Karpas-422 (cell line): ENCODE measurements at regions not wholly inside any gene's neighbourhood (a gene's known extent, or its start where the extent isn't known, plus 50 kb on each side); places are given as distances from the start of the nearest gene placed in this dataset.
"Not testable (repeated sequence)": the region's sequence is repeated elsewhere in the genome, so short reads cannot be mapped to it uniquely, and the experiment has no call there.

Experiments used
- DNase-seq: peaks from one replicate; pipeline ENCODE4 v3.0.0-alpha.2; 2015
- H2AFZ ChIP-seq: fragments of 200-600 bp; sonication (generic); 2 replicates; pipeline ENCODE4 v1.6.1; 2014; ENCODE audit warnings: antibody characterized with exemption, low read length, mixed read lengths
- H3K27ac ChIP-seq: fragments of 200-600 bp; sonication (generic); 2 replicates; pipeline ENCODE4 v1.5.1; 2014; ENCODE audit warnings: mild to moderate bottlenecking, low read length, moderate library complexity
- H3K27me3 ChIP-seq: fragments of 200-600 bp; sonication (generic); 2 replicates; pipeline ENCODE4 v1.6.1; 2014; ENCODE audit warnings: low read length, mixed read lengths
- H3K36me3 ChIP-seq: fragments of 200-600 bp; sonication (generic); 2 replicates; pipeline ENCODE4 v1.6.1; 2014; ENCODE audit warnings: low read length, mixed read lengths; ENCODE audit not compliant: insufficient read depth
- H3K4me1 ChIP-seq: fragments of 200-600 bp; sonication (generic); 2 replicates; pipeline ENCODE4 v1.6.1; 2014; ENCODE audit warnings: mild to moderate bottlenecking, low read length, mixed read lengths
- H3K4me2 ChIP-seq: fragments of 200-600 bp; sonication (generic); 2 replicates; pipeline ENCODE4 v1.6.1; 2014; ENCODE audit warnings: low read length, low read depth, mild to moderate bottlenecking; ENCODE audit not compliant: poor library complexity, severe bottlenecking
- H3K4me3 ChIP-seq: fragments of 200-600 bp; sonication (generic); 2 replicates; pipeline ENCODE4 v1.5.1; 2014; ENCODE audit warnings: mild to moderate bottlenecking, antibody characterized with exemption, low read length, mixed read lengths
- H3K79me2 ChIP-seq: fragments of 200-600 bp; sonication (generic); 2 replicates; pipeline ENCODE4 v1.6.1; 2014; ENCODE audit warnings: mild to moderate bottlenecking, low read length, mixed read lengths
- H3K9ac ChIP-seq: fragments of 200-600 bp; sonication (generic); 2 replicates; pipeline ENCODE4 v1.6.0; 2014; ENCODE audit warnings: low read length
- H3K9me2 ChIP-seq: fragments of 200-600 bp; sonication (generic), shearing (Covaris generic); replicated peaks from 2 replicates; pipeline ENCODE4 v1.6.0; 2014; ENCODE audit warnings: mild to moderate bottlenecking, low read length, moderate library complexity; ENCODE audit not compliant: insufficient read depth
- H3K9me3 ChIP-seq: fragments of 300-700, 200-600 bp; sonication (generic); 2 replicates; pipeline ENCODE4 v1.6.1; 2014; ENCODE audit warnings: low read length, mixed read lengths
- H4K20me1 ChIP-seq: fragments of 200-600 bp; sonication (generic); 2 replicates; pipeline ENCODE4 v1.6.1; 2014; ENCODE audit warnings: mild to moderate bottlenecking, antibody characterized with exemption, low read length, low read depth; ENCODE audit not compliant: insufficient read depth

DNA sequence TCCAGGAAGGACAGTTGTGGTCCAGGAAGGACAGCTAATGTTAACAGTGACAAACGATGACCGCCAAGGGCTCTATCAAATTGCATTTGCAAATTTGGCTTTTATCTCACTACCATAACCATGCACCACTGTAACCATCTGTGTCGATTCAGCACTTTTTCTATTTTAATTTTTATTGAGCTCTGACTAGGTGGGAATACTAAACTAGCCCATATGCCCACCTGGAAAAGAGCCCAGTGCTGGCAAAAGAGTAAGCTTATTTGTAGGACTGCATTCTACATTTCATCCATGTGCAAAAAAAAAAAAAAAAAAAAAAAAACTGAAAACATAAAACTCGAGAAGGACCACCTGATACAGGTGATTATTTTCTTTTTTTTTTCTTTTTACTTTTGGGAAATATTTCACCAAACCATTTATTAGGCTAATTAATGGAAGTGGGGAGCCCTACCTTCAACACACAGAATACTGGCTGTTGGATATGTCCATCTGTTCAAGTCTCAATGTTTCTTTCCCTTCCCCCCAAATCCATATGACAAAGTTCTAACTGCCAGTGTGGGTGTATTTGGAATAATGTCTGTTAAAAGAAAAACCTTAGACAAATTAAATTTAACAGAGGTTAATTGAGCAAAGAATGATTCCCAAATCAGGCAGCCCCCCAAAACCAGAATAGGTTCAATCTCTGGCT is 99.5 kb upstream of the MXRA5 start:
- DNase-seq = no peak
- H3K4me1 ChIP-seq = no peaks in the 10 kb centered on the region
- no peaks in the 10 kb centered on the region for H3K9me2 ChIP-seq
- H3K9me3 ChIP-seq = no peaks in the 10 kb centered on the region
- H3K36me3 ChIP-seq = no peaks in the 10 kb centered on the region
- H4K20me1 ChIP-seq = no peaks in the 10 kb centered on the region
- H2AFZ ChIP-seq = no peak overlapping the region
- H3K27me3 ChIP-seq = no peaks in the 10 kb centered on the region
- H3K79me2 ChIP-seq = no peaks in the 10 kb centered on the region
- H3K27ac ChIP-seq = no peak overlapping the region
- H3K4me3 ChIP-seq = no peak overlapping the region
- no peak overlapping the region for H3K9ac ChIP-seq
- H3K4me2 ChIP-seq = no peak overlapping the region

DNA sequence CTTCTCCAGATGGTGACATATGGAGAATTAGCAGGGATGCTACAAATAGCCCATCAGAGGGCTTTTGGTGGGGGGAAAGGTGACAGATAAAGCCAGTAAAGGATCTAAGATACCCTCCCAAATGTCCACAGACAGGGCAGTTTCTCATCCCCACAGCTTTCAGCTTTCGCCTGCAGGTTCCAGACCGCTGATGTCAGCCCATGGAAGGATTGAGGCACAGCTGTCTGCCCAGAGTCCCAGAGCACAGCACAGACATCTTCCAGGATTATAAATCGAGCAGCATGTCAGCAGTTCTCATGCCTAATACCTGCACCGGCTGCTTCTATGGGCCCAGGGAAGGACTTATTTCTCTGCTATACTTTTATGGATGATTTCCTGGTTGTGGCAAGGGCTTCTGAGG is 96.7 kb upstream of the MXRA5 start:
- Histone ChIP-seq H3K9me2 (no peaks in the 10 kb centered on the region), H3K4me1 (no peaks in the 10 kb centered on the region), H3K4me3 (no peak overlapping the region), H3K9ac (no peak overlapping the region), H3K36me3 (no peaks in the 10 kb centered on the region), H3K79me2 (no peaks in the 10 kb centered on the region), H3K4me2 (no peak overlapping the region), H2AFZ (no peak overlapping the region), H3K9me3 (no peaks in the 10 kb centered on the region), H4K20me1 (no peaks in the 10 kb centered on the region), H3K27me3 (no peaks in the 10 kb centered on the region), H3K27ac (no peak overlapping the region)
- no peak for DNase-seq

DNA sequence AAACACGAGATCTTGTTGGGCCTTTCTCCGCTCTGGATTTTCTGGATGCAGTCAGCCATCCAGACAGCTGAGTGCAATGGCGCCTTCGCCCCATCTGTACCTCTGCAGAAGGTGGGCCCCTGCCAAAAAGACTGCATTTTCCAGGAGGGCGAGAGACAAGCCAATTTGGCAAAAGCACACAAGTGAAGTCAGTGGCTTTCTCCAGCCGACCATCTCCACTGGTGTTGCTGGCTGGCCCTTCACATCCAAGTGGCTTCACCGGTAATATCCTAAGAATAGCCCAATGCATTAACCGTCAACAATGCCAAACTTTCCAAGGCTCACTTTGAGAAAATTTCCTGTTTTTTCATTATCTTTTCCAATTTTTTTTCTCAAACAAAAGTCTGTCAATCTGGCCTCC is 96.2 kb upstream of the MXRA5 start:
- Histone ChIP-seq H3K27ac (no peak overlapping the region), H3K36me3 (no peaks in the 10 kb centered on the region), H3K9ac (no peak overlapping the region), H3K9me2 (no peaks in the 10 kb centered on the region), H4K20me1 (no peaks in the 10 kb centered on the region), H3K4me3 (no peak overlapping the region), H3K27me3 (no peaks in the 10 kb centered on the region), H3K79me2 (no peaks in the 10 kb centered on the region), H3K4me2 (no peak overlapping the region), H3K4me1 (no peaks in the 10 kb centered on the region), H3K9me3 (no peaks in the 10 kb centered on the region), H2AFZ (no peak overlapping the region)
- DNase-seq = no peak

DNA sequence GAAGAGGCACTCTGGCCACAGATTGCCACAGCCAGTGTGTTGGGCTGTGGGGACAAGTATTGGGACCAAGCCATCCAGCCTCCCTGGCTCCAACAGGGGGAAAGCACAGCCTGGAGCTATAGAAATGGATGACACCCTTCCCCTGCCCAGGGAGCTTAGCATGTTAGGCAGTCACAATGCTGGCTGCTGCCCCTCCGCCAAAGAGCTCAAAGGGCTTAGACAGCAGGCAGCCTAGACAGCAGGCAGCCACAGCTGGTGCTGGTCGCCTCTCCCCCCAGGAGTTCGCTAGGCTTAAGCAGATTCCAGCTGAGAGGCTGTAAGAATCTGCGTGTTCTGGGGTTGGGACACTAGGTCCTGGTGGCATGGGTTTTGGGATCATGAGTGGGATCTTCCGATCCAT is 94.5 kb upstream of the MXRA5 start:
- Histone ChIP-seq H3K9me3 (0 out of 2 replicates have a peak, but pooled peaks cover 4% of the 10 kb centered on the region), H3K4me1 (no peaks in the 10 kb centered on the region), H4K20me1 (no peaks in the 10 kb centered on the region), H3K27me3 (no peaks in the 10 kb centered on the region), H3K36me3 (no peaks in the 10 kb centered on the region), H2AFZ (no peak overlapping the region), H3K79me2 (no peaks in the 10 kb centered on the region), H3K9me2 (no peaks in the 10 kb centered on the region), H3K9ac (no peak overlapping the region), H3K4me3 (no peak overlapping the region), H3K27ac (no peak overlapping the region), H3K4me2 (no peak overlapping the region)
- DNase-seq = no peak

DNA sequence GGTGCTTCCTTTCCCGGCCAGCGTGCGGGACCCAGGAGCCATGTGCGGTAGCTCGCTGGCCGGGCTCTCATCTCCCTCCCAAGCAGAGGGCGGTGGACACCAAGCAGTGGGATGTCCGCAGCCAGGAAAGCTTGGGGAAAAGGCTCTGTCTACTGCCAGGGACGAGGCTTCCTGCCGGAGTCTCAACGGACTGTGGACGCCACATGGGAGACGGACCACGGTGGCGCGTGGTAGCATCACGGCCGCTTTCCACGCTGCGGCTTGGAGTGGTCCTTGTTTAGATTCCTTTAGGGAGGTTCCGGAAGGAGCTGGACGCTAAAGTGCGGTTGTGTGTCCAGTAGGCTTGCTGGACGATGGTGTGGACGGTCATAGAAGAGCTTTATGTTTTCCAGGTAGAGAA is 89.5 kb upstream of the MXRA5 start:
- H3K27me3 ChIP-seq, H3K9ac ChIP-seq, DNase-seq, H3K9me2 ChIP-seq, H3K36me3 ChIP-seq, H3K4me3 ChIP-seq, H3K27ac ChIP-seq, H2AFZ ChIP-seq, H3K79me2 ChIP-seq, H3K4me1 ChIP-seq, H3K4me2 ChIP-seq, H3K9me3 ChIP-seq, H4K20me1 ChIP-seq: not testable (repeated sequence)

DNA sequence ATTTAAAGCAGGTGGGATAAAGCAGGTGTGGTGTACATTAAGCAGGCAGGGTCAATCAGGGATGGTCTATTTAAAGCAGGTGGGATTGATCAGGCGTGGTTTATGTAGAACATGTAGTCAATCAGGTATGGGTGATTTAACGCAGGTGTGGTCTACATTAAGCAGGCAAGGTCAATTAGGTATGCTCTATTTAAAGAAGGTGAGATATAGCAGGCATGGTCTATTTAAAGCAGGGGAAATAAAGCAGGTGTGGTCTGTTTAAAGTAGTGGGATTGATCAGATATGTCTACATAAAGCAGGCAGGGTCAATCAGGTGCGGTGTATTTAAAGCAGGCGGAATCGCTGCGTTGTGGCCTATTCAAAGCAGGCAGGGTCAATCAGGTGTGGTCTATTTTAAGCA is 88.6 kb upstream of the MXRA5 start:
- H3K36me3 ChIP-seq = no peaks in the 10 kb centered on the region
- no peaks in the 10 kb centered on the region for H3K9me2 ChIP-seq
- H4K20me1 ChIP-seq = no peaks in the 10 kb centered on the region

DNA sequence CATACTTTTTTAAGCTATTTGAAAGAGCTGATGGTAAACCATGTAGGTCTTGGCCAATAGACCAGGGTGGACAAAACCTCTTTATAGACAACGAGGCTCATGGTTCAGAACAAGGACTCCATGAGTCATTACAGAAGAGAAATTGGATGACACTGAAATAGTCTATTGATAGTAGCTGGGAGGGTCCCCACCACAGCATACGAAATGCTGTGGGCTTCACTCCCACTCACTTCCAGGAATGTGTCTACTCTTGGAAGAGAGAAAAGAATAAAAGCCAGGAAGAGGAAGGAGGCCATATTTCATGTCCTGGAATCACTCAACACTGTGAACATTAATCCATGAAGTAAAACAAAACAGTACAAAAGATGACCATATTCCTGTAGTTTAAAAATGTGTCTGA is 82.3 kb upstream of the MXRA5 start:
- Histone ChIP-seq H3K4me3 (no peak overlapping the region), H3K9me3 (no peaks in the 10 kb centered on the region), H4K20me1 (no peaks in the 10 kb centered on the region), H3K4me1 (no peaks in the 10 kb centered on the region), H3K9ac (no peak overlapping the region), H3K9me2 (no peaks in the 10 kb centered on the region), H3K36me3 (no peaks in the 10 kb centered on the region), H3K27me3 (no peaks in the 10 kb centered on the region), H3K4me2 (no peak overlapping the region), H2AFZ (no peak overlapping the region), H3K79me2 (no peaks in the 10 kb centered on the region), H3K27ac (no peak overlapping the region)
- no peak for DNase-seq

More for the DNA sequence above, 88.6 kb upstream of the MXRA5 start:
- H3K27ac ChIP-seq = no peak overlapping the region
- H3K9ac ChIP-seq = no peak overlapping the region
- H3K4me3 ChIP-seq = no peak overlapping the region
- H3K4me1 ChIP-seq = no peaks in the 10 kb centered on the region
- no peak overlapping the region for H3K4me2 ChIP-seq
- DNase-seq = no peak
- H2AFZ ChIP-seq = no peak overlapping the region
- H3K9me3 ChIP-seq = peaks cover 4% of the 10 kb centered on the region; the same call in 1 of the 2 replicates
- no peaks in the 10 kb centered on the region for H3K27me3 ChIP-seq
- no peaks in the 10 kb centered on the region for H3K79me2 ChIP-seq

DNA sequence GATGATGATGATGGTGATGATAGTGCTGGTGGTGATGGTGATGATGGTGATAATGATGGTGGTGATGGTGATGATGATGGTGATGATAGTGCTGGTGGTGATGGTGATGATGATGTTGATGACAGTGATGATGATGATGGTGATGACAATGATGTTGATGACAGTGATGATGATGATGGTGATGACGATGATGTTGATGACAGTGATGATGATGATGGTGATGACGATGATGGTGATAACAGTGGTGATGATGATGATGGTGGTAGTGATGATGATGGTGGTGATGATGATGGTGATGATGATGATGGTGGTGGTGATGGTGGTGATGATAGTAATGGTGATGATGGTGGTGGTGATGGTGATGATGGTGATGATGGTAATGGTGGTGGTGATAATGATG is 80.1 kb upstream of the MXRA5 start:
- no peaks in the 10 kb centered on the region for H3K79me2 ChIP-seq
- H3K9me2 ChIP-seq = no peaks in the 10 kb centered on the region
- no peak overlapping the region for H3K4me2 ChIP-seq
- H2AFZ ChIP-seq = no peak overlapping the region
- H4K20me1 ChIP-seq = no peaks in the 10 kb centered on the region
- no peak overlapping the region for H3K9ac ChIP-seq
- H3K4me3 ChIP-seq = no peak overlapping the region
- no peaks in the 10 kb centered on the region for H3K27me3 ChIP-seq
- no peak overlapping the region for H3K27ac ChIP-seq
- no peaks in the 10 kb centered on the region for H3K9me3 ChIP-seq
- DNase-seq = no peak
- no peaks in the 10 kb centered on the region for H3K36me3 ChIP-seq
- no peaks in the 10 kb centered on the region for H3K4me1 ChIP-seq

DNA sequence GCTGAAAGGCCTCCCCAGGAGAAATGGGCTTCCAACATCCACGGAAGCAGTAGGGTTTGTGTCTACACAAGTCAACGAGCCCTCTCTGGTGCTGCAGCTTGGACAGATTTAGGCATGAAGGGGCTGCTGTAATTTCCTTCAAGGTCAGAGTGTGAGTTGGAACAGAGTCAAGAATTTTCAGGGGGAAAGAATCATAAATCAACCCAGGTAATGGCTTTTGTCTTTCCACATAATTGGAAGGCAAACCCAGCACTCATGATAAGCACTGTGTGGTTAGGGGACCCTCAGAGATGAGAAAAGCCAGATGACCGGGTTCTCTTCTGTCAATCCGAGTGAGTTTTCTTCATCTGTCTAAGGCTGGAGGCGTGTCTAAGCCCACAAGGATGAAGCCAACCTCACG is 78.6 kb upstream of the MXRA5 start:
- Histone ChIP-seq H3K9ac (no peak overlapping the region), H3K27me3 (no peaks in the 10 kb centered on the region), H3K4me1 (no peaks in the 10 kb centered on the region), H3K4me3 (no peak overlapping the region), H3K27ac (no peak overlapping the region), H4K20me1 (no peaks in the 10 kb centered on the region), H2AFZ (no peak overlapping the region), H3K79me2 (no peaks in the 10 kb centered on the region), H3K36me3 (no peaks in the 10 kb centered on the region), H3K9me3 (no peaks in the 10 kb centered on the region), H3K9me2 (no peaks in the 10 kb centered on the region), H3K4me2 (no peak overlapping the region)
- DNase-seq = no peak
